GM12865 (cell line): ENCODE measurements at regions not wholly inside any gene's neighbourhood (a gene's known extent, or its start where the extent isn't known, plus 50 kb on each side); places are given as distances from the start of the nearest gene placed in this dataset.

Experiments used
- DNase-seq: peaks from one replicate; pipeline ENCODE4 v3.0.0; 2010; ENCODE audit warnings: low read depth
- H3K4me3 ChIP-seq: 2 replicates; pipeline ENCODE4 v1.5.1; 2011; ENCODE audit warnings: mild to moderate bottlenecking, low read depth, low read length, control low read depth
- CTCF ChIP-seq: IDR thresholded peaks from 2 replicates; pipeline ENCODE4 v1.5.1; 2011; ENCODE audit warnings: low read length, control low read depth, low read depth, inconsistent platforms; ENCODE audit not compliant: insufficient read depth; ENCODE audit errors: missing control alignments

DNA sequence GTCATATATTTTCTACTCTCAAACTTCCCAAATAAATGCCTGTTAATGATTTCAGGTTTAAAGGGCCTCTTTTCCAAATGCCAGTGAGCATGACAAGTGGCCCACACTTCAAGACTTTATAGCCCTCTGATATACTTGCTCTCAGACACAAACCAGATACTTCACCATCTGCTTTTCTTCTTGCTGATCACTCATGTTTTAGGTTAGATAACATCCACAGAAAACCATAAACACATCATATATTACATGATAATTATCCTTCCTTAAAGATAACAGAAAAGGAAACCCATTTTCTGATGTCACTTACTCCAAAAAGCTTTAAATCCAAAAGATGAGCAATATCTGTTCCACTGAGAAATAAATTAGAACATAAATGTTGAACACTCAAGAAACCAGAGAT is 723.5 kb downstream of the LTN1 start:
- H3K4me3 ChIP-seq = no peak overlapping the region
- no peak for DNase-seq
- no peak for TF ChIP-seq CTCF

- H3K4me3 ChIP-seq = no peak overlapping the region
- no peak for DNase-seq
- no peak for TF ChIP-seq CTCF
Observed at GRCh38 chr21:28268685-28269084, 724.0 kb downstream of the LTN1 start.

DNA sequence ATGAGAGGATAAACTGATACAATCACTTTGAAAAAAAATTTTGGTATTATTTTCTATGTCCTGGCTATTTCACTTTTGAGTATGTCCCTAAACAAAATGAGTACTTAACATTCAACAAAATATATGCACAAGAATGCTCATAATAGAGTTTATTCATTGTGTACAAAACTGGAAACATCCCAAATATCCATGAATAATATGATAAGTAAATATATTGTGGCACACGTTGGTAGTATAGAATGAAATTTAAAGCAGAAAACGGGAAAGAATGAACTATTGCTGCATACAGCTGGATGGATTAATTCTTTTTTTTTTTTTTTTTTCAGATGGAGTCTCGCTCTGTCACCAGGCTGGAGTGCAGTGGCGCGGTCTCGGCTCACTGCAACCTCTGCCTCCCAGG is 725.2 kb downstream of the LTN1 start:
- no peak for TF ChIP-seq CTCF
- DNase-seq = no peak
- no peak overlapping the region for H3K4me3 ChIP-seq

DNA sequence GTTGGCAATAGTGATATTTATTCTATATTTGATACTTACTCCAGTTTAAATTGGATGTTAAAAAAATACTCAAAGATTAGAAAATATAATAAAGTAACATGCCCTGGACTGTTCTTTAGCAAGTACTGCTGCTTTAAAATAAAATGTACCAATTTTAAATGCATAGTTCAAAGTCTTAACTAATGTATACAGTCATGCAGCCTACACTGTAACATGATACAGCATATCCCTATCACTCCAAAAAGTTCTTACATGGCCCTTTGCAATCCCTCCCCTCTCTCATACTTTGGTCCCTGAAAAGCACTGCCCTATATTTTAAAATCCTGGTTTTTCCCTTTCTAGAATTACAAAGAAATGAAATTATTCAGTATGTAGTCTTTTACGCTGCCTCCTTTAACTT is 726.6 kb downstream of the LTN1 start:
- no peak for DNase-seq
- no peak overlapping the region for H3K4me3 ChIP-seq
- TF ChIP-seq CTCF = no peak

DNA sequence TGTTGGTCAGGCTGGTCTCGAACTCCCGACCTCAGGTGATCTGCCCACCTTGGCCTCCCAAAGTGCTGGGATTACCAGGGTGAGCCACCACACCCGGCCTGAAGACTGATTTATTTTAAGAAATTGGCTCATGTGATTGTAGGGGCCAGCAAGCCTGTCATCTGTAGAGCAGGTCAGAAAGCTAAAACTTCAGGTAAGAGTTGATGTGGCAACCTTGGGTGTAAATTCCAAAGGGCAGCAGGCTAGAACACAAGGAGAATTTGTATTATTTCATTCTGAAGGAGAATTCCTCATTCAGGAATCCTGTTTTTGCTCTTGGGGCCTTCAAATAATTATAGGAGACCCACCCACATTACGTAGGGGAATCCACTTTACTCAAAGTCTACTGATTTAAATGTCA is 728.7 kb downstream of the LTN1 start:
- no peak for DNase-seq
- TF ChIP-seq CTCF = no peak
- H3K4me3 ChIP-seq = no peak overlapping the region

DNA sequence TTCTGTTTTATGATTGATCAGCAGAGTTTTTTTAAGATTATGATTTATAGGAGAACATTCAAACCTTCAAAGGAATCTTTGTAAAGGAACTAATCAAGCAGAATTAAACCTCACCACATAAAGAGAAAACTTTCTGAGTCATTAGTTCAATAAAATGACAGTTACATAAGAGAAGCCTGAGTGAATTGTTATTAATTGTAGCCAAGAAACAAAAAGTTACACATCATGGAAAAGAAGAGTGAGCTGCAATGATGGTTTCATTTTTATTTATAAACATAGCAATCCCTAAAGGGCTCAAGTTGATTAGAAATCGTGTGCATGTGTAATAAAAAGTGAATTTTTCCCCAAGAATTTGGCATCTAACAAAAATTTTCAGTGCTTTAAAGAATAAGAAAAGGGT is 731.4 kb downstream of the LTN1 start:
- DNase-seq = no peak
- H3K4me3 ChIP-seq = no peak overlapping the region
- TF ChIP-seq CTCF = no peak

GRCh38 chr21:28257276-28257675 is 735.4 kb downstream of the LTN1 start:
- no peak for TF ChIP-seq CTCF
- H3K4me3 ChIP-seq = no peak overlapping the region
- DNase-seq = no peak
